ENCODE measurements at regions not wholly inside any gene's neighbourhood (a gene's known extent, or its start where the extent isn't known, plus 50 kb on each side); places are given as distances from the start of the nearest gene placed in this dataset.
"Not testable (repeated sequence)": the region's sequence is repeated elsewhere in the genome, so short reads cannot be mapped to it uniquely, and the experiment has no call there.

- no peak for DNase-seq (ENCODE audit: low spot score)
These were observed 270.1 kb upstream of the ARSJ start for GRCh38 chr4:114249561-114249960.

GRCh38 chr4:114249976-114250375 lies 270.5 kb upstream of the ARSJ start:
- DNase-seq (ENCODE audit: low spot score): peak; percentile 28

- DNase-seq (ENCODE audit: low spot score): no peak
These were observed 271.0 kb upstream of the ARSJ start for GRCh38 chr4:114250439-114250891.

GRCh38 chr4:114251020-114251419 lies 271.6 kb upstream of the ARSJ start:
- peak; percentile 49 for DNase-seq (ENCODE audit: low spot score)

GRCh38 chr4:114252499-114252898 lies 273.1 kb upstream of the ARSJ start:
- no peak for DNase-seq (ENCODE audit: low spot score)

GRCh38 chr4:114257501-114257900 lies 278.1 kb upstream of the ARSJ start:
- DNase-seq (ENCODE audit: low spot score): no peak

- DNase-seq (ENCODE audit: low spot score): not testable (repeated sequence)
These were observed 283.0 kb upstream of the ARSJ start for GRCh38 chr4:114262421-114262820.

- peak; percentile 9 for DNase-seq (ENCODE audit: low spot score)
These were observed 283.8 kb upstream of the ARSJ start for GRCh38 chr4:114263233-114263632.

GRCh38 chr4:114264452-114264851 lies 285.0 kb upstream of the ARSJ start:
- DNase-seq (ENCODE audit: low spot score): no peak

- peak; percentile 76 for DNase-seq (ENCODE audit: low spot score)
These were observed 285.4 kb upstream of the ARSJ start for GRCh38 chr4:114264877-114265291.

- no peak for DNase-seq (ENCODE audit: low spot score)
These were observed 285.9 kb upstream of the ARSJ start for GRCh38 chr4:114265342-114265741.

GRCh38 chr4:114267976-114268375 lies 288.5 kb upstream of the ARSJ start:
- DNase-seq (ENCODE audit: low spot score): no peak

- DNase-seq (ENCODE audit: low spot score): no peak
These were observed 291.6 kb upstream of the ARSJ start for GRCh38 chr4:114271031-114271430.

- no peak for DNase-seq (ENCODE audit: low spot score)
These were observed 292.8 kb upstream of the ARSJ start for GRCh38 chr4:114272226-114272625.

- DNase-seq (ENCODE audit: low spot score): no peak
These were observed 293.8 kb upstream of the ARSJ start for GRCh38 chr4:114273238-114273637.

GRCh38 chr4:114277690-114278089 lies 298.2 kb upstream of the ARSJ start:
- DNase-seq (ENCODE audit: low spot score): no peak

- DNase-seq (ENCODE audit: low spot score): no peak
These were observed 299.6 kb upstream of the ARSJ start for GRCh38 chr4:114279066-114279465.

- peak; percentile 31 for DNase-seq (ENCODE audit: low spot score)
These were observed 300.3 kb upstream of the ARSJ start for GRCh38 chr4:114279711-114280110.

GRCh38 chr4:114280645-114281044 lies 301.2 kb upstream of the ARSJ start:
- DNase-seq (ENCODE audit: low spot score): no peak

- DNase-seq (ENCODE audit: low spot score): no peak
These were observed 301.9 kb upstream of the ARSJ start for GRCh38 chr4:114281164-114281960.

GRCh38 chr4:114282937-114283336 lies 303.5 kb upstream of the ARSJ start:
- no peak for DNase-seq (ENCODE audit: low spot score)

GRCh38 chr4:114284629-114285028 lies 305.2 kb upstream of the ARSJ start:
- DNase-seq (ENCODE audit: low spot score): no peak

- no peak for DNase-seq (ENCODE audit: low spot score)
These were observed 306.9 kb upstream of the ARSJ start for GRCh38 chr4:114286262-114286810.
